ENCODE measurements at regions not wholly inside any gene's neighbourhood (a gene's known extent, or its start where the extent isn't known, plus 50 kb on each side); places are given as distances from the start of the nearest gene placed in this dataset.
"Not testable (repeated sequence)": the region's sequence is repeated elsewhere in the genome, so short reads cannot be mapped to it uniquely, and the experiment has no call there.

- TF ChIP-seq, protein P1, sequence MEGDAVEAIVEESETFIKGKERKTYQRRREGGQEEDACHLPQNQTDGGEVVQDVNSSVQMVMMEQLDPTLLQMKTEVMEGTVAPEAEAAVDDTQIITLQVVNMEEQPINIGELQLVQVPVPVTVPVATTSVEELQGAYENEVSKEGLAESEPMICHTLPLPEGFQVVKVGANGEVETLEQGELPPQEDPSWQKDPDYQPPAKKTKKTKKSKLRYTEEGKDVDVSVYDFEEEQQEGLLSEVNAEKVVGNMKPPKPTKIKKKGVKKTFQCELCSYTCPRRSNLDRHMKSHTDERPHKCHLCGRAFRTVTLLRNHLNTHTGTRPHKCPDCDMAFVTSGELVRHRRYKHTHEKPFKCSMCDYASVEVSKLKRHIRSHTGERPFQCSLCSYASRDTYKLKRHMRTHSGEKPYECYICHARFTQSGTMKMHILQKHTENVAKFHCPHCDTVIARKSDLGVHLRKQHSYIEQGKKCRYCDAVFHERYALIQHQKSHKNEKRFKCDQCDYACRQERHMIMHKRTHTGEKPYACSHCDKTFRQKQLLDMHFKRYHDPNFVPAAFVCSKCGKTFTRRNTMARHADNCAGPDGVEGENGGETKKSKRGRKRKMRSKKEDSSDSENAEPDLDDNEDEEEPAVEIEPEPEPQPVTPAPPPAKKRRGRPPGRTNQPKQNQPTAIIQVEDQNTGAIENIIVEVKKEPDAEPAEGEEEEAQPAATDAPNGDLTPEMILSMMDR (IDR thresholded peaks at IDR 0.05): no peak
- DNase-seq: no peak
- no peak overlapping the region for H3K27ac ChIP-seq
- no peaks in the 10 kb centered on the region for H3K36me3 ChIP-seq
- no peaks in the 10 kb centered on the region for H3K27me3 ChIP-seq
- no peaks in the 10 kb centered on the region for H3K9me3 ChIP-seq
- intact Hi-C loops (cut with DNase I; ENCODE audit: low total_unique reads): no loop called here
- peaks cover 0 to 9% (median 0%) of the 10 kb centered on the region in 4 donors for H3K4me1 ChIP-seq
- H3K4me3 ChIP-seq: no peak overlapping the region
These were observed 107.3 kb upstream of the SLC24A2 start for GRCh38 chr9:19896161-19896560.

- H3K27ac ChIP-seq; H3K27me3 ChIP-seq; H3K9me3 ChIP-seq; intact Hi-C loops (cut with DNase I; ENCODE audit: low total_unique reads); H3K36me3 ChIP-seq; H3K4me1 ChIP-seq; H3K4me3 ChIP-seq; DNase-seq: not testable (repeated sequence)
These were observed 106.7 kb upstream of the SLC24A2 start for GRCh38 chr9:19895578-19895977.

DNA sequence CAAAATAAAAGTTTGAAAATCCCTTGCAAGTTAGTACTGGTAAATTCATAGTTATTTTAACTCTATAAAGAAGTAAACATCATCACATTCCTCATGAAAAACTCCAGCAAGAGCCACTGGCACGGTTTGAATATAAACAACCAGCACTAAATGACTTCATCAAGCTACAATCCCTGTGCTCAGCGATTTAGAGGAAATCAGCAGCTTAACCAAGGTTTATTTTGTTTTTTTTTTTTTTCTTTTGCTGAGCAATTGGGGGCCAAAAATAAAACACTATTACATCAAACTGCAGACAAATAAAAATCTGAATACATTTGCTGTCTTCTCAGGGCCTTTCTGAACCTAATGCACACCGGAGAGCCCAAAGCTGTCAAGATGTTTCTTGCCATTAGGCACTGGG lies 106.2 kb upstream of the SLC24A2 start:
- intact Hi-C loops (cut with DNase I; ENCODE audit: low total_unique reads): no loop called here
- H3K36me3 ChIP-seq: no peaks in the 10 kb centered on the region
- no peak for DNase-seq

GRCh38 chr9:19885608-19886007 lies 96.8 kb upstream of the SLC24A2 start:
- Histone ChIP-seq H3K4me1 (no peaks in the 10 kb centered on the region), H3K36me3 (no peaks in the 10 kb centered on the region), H3K9me3 (no peaks in the 10 kb centered on the region), H3K27me3 (no peaks in the 10 kb centered on the region), H3K4me3 (no peak overlapping the region), H3K27ac (no peak overlapping the region)
- no peak for DNase-seq
- intact Hi-C loops (cut with DNase I; ENCODE audit: low total_unique reads): no loop called here
- TF ChIP-seq, protein P1 (IDR thresholded peaks at IDR 0.05): no peak

More for the DNA sequence above, 106.2 kb upstream of the SLC24A2 start:
- H3K4me3 ChIP-seq: no peak overlapping the region
- no peak overlapping the region for H3K27ac ChIP-seq
- no peaks in the 10 kb centered on the region for H3K27me3 ChIP-seq
- TF ChIP-seq, protein P1 (IDR thresholded peaks at IDR 0.05): no peak
- H3K4me1 ChIP-seq: peaks cover 0 to 9% (median 0%) of the 10 kb centered on the region in 4 donors
- H3K9me3 ChIP-seq: no peaks in the 10 kb centered on the region

GRCh38 chr9:19879062-19879461 lies 90.2 kb upstream of the SLC24A2 start:
- H3K9me3 ChIP-seq: no peaks in the 10 kb centered on the region
- intact Hi-C loops (cut with DNase I; ENCODE audit: low total_unique reads): no loop called here
- no peaks in the 10 kb centered on the region for H3K36me3 ChIP-seq
- peaks cover 0 to 6% (median 0%) of the 10 kb centered on the region in 4 donors for H3K4me1 ChIP-seq
- H3K27ac ChIP-seq: no peak overlapping the region
- TF ChIP-seq, protein P1 (IDR thresholded peaks at IDR 0.05): no peak
- no peaks in the 10 kb centered on the region for H3K27me3 ChIP-seq
- H3K4me3 ChIP-seq: no peak overlapping the region
- no peak for DNase-seq

- intact Hi-C loops (cut with DNase I; ENCODE audit: low total_unique reads): no loop called here
- no peaks in the 10 kb centered on the region for H3K36me3 ChIP-seq
- H3K4me1 ChIP-seq: peaks cover 0 to 6% (median 0%) of the 10 kb centered on the region in 4 donors
- H3K27ac ChIP-seq: no peak overlapping the region
- H3K9me3 ChIP-seq: no peaks in the 10 kb centered on the region
- H3K4me3 ChIP-seq: no peak overlapping the region
- no peaks in the 10 kb centered on the region for H3K27me3 ChIP-seq
- DNase-seq: no peak
- TF ChIP-seq, protein P1 (IDR thresholded peaks at IDR 0.05): no peak
These were observed 87.9 kb upstream of the SLC24A2 start for GRCh38 chr9:19876569-19877316.

Measured in tibial artery (tissue), 4 donors.